Epithelial cell of esophagus (primary cell): ENCODE measurements at regions not wholly inside any gene's neighbourhood (a gene's known extent, or its start where the extent isn't known, plus 50 kb on each side); places are given as distances from the start of the nearest gene placed in this dataset.
A peak's percentile ranks its signal among the peaks of the same experiment; 100 is the strongest.
"Not testable (repeated sequence)": the region's sequence is repeated elsewhere in the genome, so short reads cannot be mapped to it uniquely, and the experiment has no call there.

ENCODE experiments used
- DNase-seq: peaks from one replicate; pipeline ENCODE4 v3.0.0; 2010; ENCODE audit warnings: low read depth
- H3K4me3 ChIP-seq: 2 replicates; pipeline ENCODE4 v1.5.1; 2011; ENCODE audit warnings: mild to moderate bottlenecking, low read length, control low read depth
- TF ChIP-seq, protein P1 (sequence below): IDR thresholded peaks from 2 replicates; pipeline ENCODE4 v1.5.1; 2011; ENCODE audit warnings: low read depth, mild to moderate bottlenecking, low read length, control low read depth, inconsistent platforms; ENCODE audit not compliant: insufficient read depth; ENCODE audit errors: missing control alignments

GRCh38 chr9:75666856-75667554 is 223.5 kb upstream of the PCSK5 start:
- DNase-seq, result no peak
- TF ChIP-seq, protein P1, sequence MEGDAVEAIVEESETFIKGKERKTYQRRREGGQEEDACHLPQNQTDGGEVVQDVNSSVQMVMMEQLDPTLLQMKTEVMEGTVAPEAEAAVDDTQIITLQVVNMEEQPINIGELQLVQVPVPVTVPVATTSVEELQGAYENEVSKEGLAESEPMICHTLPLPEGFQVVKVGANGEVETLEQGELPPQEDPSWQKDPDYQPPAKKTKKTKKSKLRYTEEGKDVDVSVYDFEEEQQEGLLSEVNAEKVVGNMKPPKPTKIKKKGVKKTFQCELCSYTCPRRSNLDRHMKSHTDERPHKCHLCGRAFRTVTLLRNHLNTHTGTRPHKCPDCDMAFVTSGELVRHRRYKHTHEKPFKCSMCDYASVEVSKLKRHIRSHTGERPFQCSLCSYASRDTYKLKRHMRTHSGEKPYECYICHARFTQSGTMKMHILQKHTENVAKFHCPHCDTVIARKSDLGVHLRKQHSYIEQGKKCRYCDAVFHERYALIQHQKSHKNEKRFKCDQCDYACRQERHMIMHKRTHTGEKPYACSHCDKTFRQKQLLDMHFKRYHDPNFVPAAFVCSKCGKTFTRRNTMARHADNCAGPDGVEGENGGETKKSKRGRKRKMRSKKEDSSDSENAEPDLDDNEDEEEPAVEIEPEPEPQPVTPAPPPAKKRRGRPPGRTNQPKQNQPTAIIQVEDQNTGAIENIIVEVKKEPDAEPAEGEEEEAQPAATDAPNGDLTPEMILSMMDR, result no peak
- H3K4me3 ChIP-seq, result no peak overlapping the region

GRCh38 chr9:75669721-75670120 is 220.8 kb upstream of the PCSK5 start:
- DNase-seq, result no peak
- TF ChIP-seq, protein P1, result no peak
- no peak overlapping the region for H3K4me3 ChIP-seq

DNA sequence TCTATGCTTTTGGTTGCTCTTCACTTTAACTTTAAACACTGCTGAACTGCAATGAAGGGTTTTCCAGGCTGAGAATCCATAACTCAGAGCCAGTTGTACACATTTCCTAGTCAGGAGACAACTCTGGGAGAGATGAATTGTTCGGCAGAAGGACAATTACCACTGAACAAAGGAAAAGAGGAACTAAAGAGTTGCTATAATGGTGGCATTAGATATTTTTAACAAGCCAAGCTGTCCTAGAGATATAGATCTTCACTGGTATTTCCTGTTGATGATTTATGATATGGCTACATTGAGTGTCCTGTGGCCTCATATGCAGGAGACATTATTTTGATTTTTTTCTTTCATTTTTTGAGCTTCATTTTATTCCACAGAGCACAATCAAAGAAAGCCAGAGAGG is 219.1 kb upstream of the PCSK5 start:
- TF ChIP-seq, protein P1, result no peak
- H3K4me3 ChIP-seq, result no peak overlapping the region
- no peak for DNase-seq

GRCh38 chr9:75672478-75672877 is 218.0 kb upstream of the PCSK5 start:
- DNase-seq, result no peak
- H3K4me3 ChIP-seq, result no peak overlapping the region
- TF ChIP-seq, protein P1, result no peak

- TF ChIP-seq, protein P1, result no peak
- peak; percentile 44 for DNase-seq
- H3K4me3 ChIP-seq, result no peak overlapping the region
These were observed 206.9 kb upstream of the PCSK5 start for GRCh38 chr9:75683591-75683990.

GRCh38 chr9:75685062-75685461 is 205.4 kb upstream of the PCSK5 start:
- TF ChIP-seq, protein P1, result no peak
- no peak for DNase-seq
- no peak overlapping the region for H3K4me3 ChIP-seq

GRCh38 chr9:75687359-75687953 is 203.0 kb upstream of the PCSK5 start:
- H3K4me3 ChIP-seq, result no peak overlapping the region
- TF ChIP-seq, protein P1, result no peak
- no peak for DNase-seq

DNA sequence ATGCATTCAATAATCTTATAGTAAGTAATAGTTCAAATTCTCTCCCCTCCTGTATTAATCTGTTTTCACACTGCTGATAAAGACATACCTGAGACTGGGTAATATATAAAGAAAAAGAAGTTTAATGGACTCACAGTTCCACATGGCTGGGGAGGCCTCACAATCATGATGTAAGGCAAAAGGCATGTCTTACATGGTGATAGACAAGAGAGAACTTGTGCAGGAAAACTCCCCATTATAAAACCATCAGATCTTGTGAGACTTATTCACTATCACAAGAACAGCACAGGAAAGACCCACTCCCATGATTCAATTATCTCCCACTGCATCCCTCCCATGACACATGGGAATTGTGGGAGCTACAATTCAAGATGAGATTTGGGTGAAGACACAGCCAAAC is 199.9 kb upstream of the PCSK5 start:
- DNase-seq, result peak; percentile 65

More for the DNA sequence above, 199.9 kb upstream of the PCSK5 start:
- H3K4me3 ChIP-seq, result not testable (repeated sequence)
